CD14-positive monocyte (primary cell): ENCODE measurements at regions not wholly inside any gene's neighbourhood (a gene's known extent, or its start where the extent isn't known, plus 50 kb on each side); places are given as distances from the start of the nearest gene placed in this dataset.

ENCODE experiments used
- DNase-seq, 3 donors: peaks; one replicate each; pipeline ENCODE4 v3.0.0-alpha.2; 2011 to 2022
- H2AFZ ChIP-seq: 2 replicates; pipeline ENCODE4 v1.6.0; 2012; ENCODE audit warnings: mild to moderate bottlenecking, low read depth, low read length, inconsistent platforms; ENCODE audit not compliant: insufficient read depth, poor library complexity, severe bottlenecking
- H3K27ac ChIP-seq, 2 donors: 1 replicate in 1 of 2; 2 replicates in 1 of 2; pipeline ENCODE4 v1.5.1; 2012 to 2013; ENCODE audit warnings: low read length in 2 of 2, control low read depth in 1 of 2, inconsistent platforms in 1 of 2, low read depth in 1 of 2, mild to moderate bottlenecking in 1 of 2
- H3K27me3 ChIP-seq, 2 donors: one replicate each; pipeline versions ENCODE4 v1.6.0 to v1.6.1; 2011 to 2013; ENCODE audit warnings: low read length in 2 of 2; ENCODE audit not compliant: control insufficient read depth in 2 of 2, insufficient read depth in 2 of 2
- H3K36me3 ChIP-seq, 2 donors: replicated peaks in 1 of 2; 1 replicate in 1 of 2; 2 replicates in 1 of 2; pipeline versions ENCODE4 v1.5.1 to v1.6.1; 2012 to 2013; ENCODE audit warnings: low read length in 2 of 2, control low read depth in 1 of 2, inconsistent platforms in 1 of 2, mild to moderate bottlenecking in 1 of 2; ENCODE audit not compliant: insufficient read depth in 2 of 2, control insufficient read depth in 1 of 2
- H3K4me1 ChIP-seq, 2 donors: 1 replicate in 1 of 2; 2 replicates in 1 of 2; pipeline versions ENCODE4 v1.5.1 to v1.6.1; 2012 to 2013; ENCODE audit warnings: low read length in 2 of 2, control low read depth in 1 of 2, inconsistent platforms in 1 of 2, mild to moderate bottlenecking in 1 of 2, moderate library complexity in 1 of 2; ENCODE audit not compliant: insufficient read depth in 2 of 2, control insufficient read depth in 1 of 2
- H3K4me2 ChIP-seq: replicated peaks from 2 replicates; pipeline ENCODE3; 2012; ENCODE audit warnings: low read length, moderate library complexity, mild to moderate bottlenecking; ENCODE audit not compliant: poor library complexity, severe bottlenecking; ENCODE audit errors: extremely low read depth
- H3K4me3 ChIP-seq, 3 experiments: fragments of 200-600 bp in 1 of 3; sonication (generic) in 1 of 3; replicated peaks in 1 of 3; 1 replicate in 2 of 3; 2 replicates in 1 of 3; pipeline ENCODE4 v1.5.1; 2011 to 2013; ENCODE audit warnings: low read length in 3 of 3, mild to moderate bottlenecking in 3 of 3, control low read depth in 2 of 3, low read depth in 2 of 3, inconsistent platforms in 1 of 3, moderate library complexity in 1 of 3
- H3K79me2 ChIP-seq: 2 replicates; pipeline ENCODE4 v1.6.0; 2012; ENCODE audit warnings: mild to moderate bottlenecking, control low read depth, inconsistent platforms, low read length, moderate library complexity; ENCODE audit not compliant: insufficient read depth
- H3K9ac ChIP-seq: 2 replicates; pipeline ENCODE4 v1.6.0; 2017; ENCODE audit warnings: low read length, mild to moderate bottlenecking; ENCODE audit not compliant: insufficient read depth, poor library complexity, severe bottlenecking
- H3K9me3 ChIP-seq, 2 donors: replicated peaks in 1 of 2; 1 replicate in 1 of 2; 2 replicates in 1 of 2; pipeline versions ENCODE4 v1.5.1 to v1.6.1; 2012 to 2013; ENCODE audit warnings: low read length in 2 of 2, control low read depth in 1 of 2; ENCODE audit not compliant: control insufficient read depth in 1 of 2, insufficient read depth in 1 of 2
- H4K20me1 ChIP-seq: 2 replicates; pipeline ENCODE4 v1.6.0; 2012; ENCODE audit warnings: mild to moderate bottlenecking, low read length, control low read depth, moderate library complexity; ENCODE audit not compliant: insufficient read depth
- H3K27ac Mint-ChIP-seq, 7 donors: one replicate each; pipeline ENCODE4 v1.8.0; 2020; ENCODE audit warnings: mild to moderate bottlenecking in 7 of 7, mixed read lengths in 7 of 7, moderate library complexity in 6 of 7, inconsistent platforms in 2 of 7
- H3K27me3 Mint-ChIP-seq, 3 donors: one replicate each; pipeline ENCODE4 v1.8.0; 2021 to 2022; ENCODE audit warnings: low read depth in 3 of 3, mild to moderate bottlenecking in 3 of 3, mixed read lengths in 3 of 3, moderate library complexity in 3 of 3, inconsistent platforms in 1 of 3
- H3K36me3 Mint-ChIP-seq, 2 donors: one replicate each; pipeline ENCODE4 v1.8.0; 2020; ENCODE audit warnings: mixed read lengths in 2 of 2, inconsistent platforms in 1 of 2, mild to moderate bottlenecking in 1 of 2
- H3K4me1 Mint-ChIP-seq: one replicate; pipeline ENCODE4 v1.8.0; 2020; ENCODE audit warnings: mild to moderate bottlenecking, mixed read lengths
- H3K4me3 Mint-ChIP-seq, 2 donors: one replicate each; pipeline ENCODE4 v1.8.0; 2020; ENCODE audit warnings: mild to moderate bottlenecking in 2 of 2, mixed read lengths in 2 of 2, moderate library complexity in 1 of 2
- H3K9me3 Mint-ChIP-seq, 7 donors: one replicate each; pipeline ENCODE4 v1.8.0; 2020 to 2022; ENCODE audit warnings: mixed read lengths in 7 of 7, mild to moderate bottlenecking in 6 of 7, moderate library complexity in 6 of 7, inconsistent platforms in 2 of 7
- CTCF ChIP-seq: fragments of 200-600 bp; IDR thresholded peaks from one replicate; pipeline ENCODE4 v1.8.0; 2022; ENCODE audit warnings: antibody characterized with exemption, mild to moderate bottlenecking
- WGBS: methylation state at CpG from one replicate; pipeline ENCODE4 v1.1.5; 2013; ENCODE audit warnings: missing lambda C conversion rate; ENCODE audit not compliant: insufficient coverage; 5-methylcytosine and 5-hydroxymethylcytosine counted together
- intact Hi-C, 2 donors: fragments of 100-400 bp; cut with micrococcal nuclease; formaldehyde crosslinking; loops; one replicate each; pipeline versions ENCODE4 v1.15.0 to v1.15.1; 2023

- no CpG with 5 or more reads among the region's 5 CpGs for WGBS
Measured at GRCh38 chr6:126804332-126805064, 314.0 kb upstream of the RSPO3 start.

GRCh38 chr6:126805861-126806260, 312.6 kb upstream of the RSPO3 start:
- Mint-ChIP-seq H3K27ac (no peak overlapping the region), H3K9me3 (peaks cover 0 to 2% (median 0%) of the 10 kb centered on the region in 7 donors), H3K4me3 (no peak overlapping the region), H3K36me3 (no peaks in the 10 kb centered on the region), H3K4me1 (no peaks in the 10 kb centered on the region), H3K27me3 (peaks cover 3 to 7% (median 6%) of the 10 kb centered on the region in 3 donors)
- Histone ChIP-seq H3K4me1 (no peaks in the 10 kb centered on the region), H3K4me2 (no peak overlapping the region), H3K9ac (no peak overlapping the region), H3K79me2 (no peaks in the 10 kb centered on the region), H3K27me3 (no peaks in the 10 kb centered on the region), H4K20me1 (no peaks in the 10 kb centered on the region), H3K9me3 (no peaks in the 10 kb centered on the region), H3K27ac (no peak overlapping the region), H2AFZ (no peak overlapping the region), H3K36me3 (no peaks in the 10 kb centered on the region), H3K4me3 (no peak overlapping the region)
- TF ChIP-seq CTCF = no peak
- intact Hi-C loops = loop anchor here in 1 of 2 donors (10.0 kb wide), 1 partner anchor 319 kb away; no protein-coding TSS in a partner anchor
- WGBS = no CpG with 5 or more reads among the region's 1 CpG
- DNase-seq = no peak

More at GRCh38 chr6:126804332-126805064, 314.0 kb upstream of the RSPO3 start:
- no peak overlapping the region for H2AFZ ChIP-seq
- no peak overlapping the region for H3K4me3 Mint-ChIP-seq
- no peaks in the 10 kb centered on the region for H3K9me3 Mint-ChIP-seq
- peak; percentile 63 for TF ChIP-seq CTCF
- H3K27ac ChIP-seq = no peak overlapping the region
- no peaks in the 10 kb centered on the region for H3K4me1 ChIP-seq
- H3K27me3 ChIP-seq = no peaks in the 10 kb centered on the region
- H3K9me3 ChIP-seq = no peaks in the 10 kb centered on the region
- no peaks in the 10 kb centered on the region for H3K36me3 ChIP-seq
- H3K27me3 Mint-ChIP-seq = peaks cover 0 to 6% (median 4%) of the 10 kb centered on the region in 3 donors
- peak in 1 of 3 donors; percentile 4 for DNase-seq
- H3K4me1 Mint-ChIP-seq = no peaks in the 10 kb centered on the region
- no peak overlapping the region for H3K27ac Mint-ChIP-seq
- H3K9ac ChIP-seq = no peak overlapping the region
- H3K79me2 ChIP-seq = no peaks in the 10 kb centered on the region
- H3K4me2 ChIP-seq = no peak overlapping the region
- H3K36me3 Mint-ChIP-seq = no peaks in the 10 kb centered on the region
- no peak overlapping the region for H3K4me3 ChIP-seq
- H4K20me1 ChIP-seq = no peaks in the 10 kb centered on the region
- intact Hi-C loops = loop anchor here in 1 of 2 donors (10.0 kb wide), 1 partner anchor 320 kb away; no protein-coding TSS in a partner anchor
